ENCODE measurements at regions not wholly inside any gene's neighbourhood (a gene's known extent, or its start where the extent isn't known, plus 50 kb on each side); places are given as distances from the start of the nearest gene placed in this dataset.

- TF ChIP-seq POLR2A (IDR thresholded peaks at IDR 0.05; ENCODE audit: low read length) (no peak), GATA1 (IDR thresholded peaks at IDR 0.05; ENCODE audit: low read depth, low read length) (no peak)
- no peak for DNase-seq
Observed at GRCh38 chr11:88448131-88448670, 110.7 kb upstream of the CTSC start.

GRCh38 chr11:88447281-88447680 is 109.7 kb upstream of the CTSC start:
- DNase-seq, result no peak
- TF ChIP-seq POLR2A (IDR thresholded peaks at IDR 0.05; ENCODE audit: low read length), result no peak
- no peak for TF ChIP-seq GATA1 (IDR thresholded peaks at IDR 0.05; ENCODE audit: low read depth, low read length)

DNA sequence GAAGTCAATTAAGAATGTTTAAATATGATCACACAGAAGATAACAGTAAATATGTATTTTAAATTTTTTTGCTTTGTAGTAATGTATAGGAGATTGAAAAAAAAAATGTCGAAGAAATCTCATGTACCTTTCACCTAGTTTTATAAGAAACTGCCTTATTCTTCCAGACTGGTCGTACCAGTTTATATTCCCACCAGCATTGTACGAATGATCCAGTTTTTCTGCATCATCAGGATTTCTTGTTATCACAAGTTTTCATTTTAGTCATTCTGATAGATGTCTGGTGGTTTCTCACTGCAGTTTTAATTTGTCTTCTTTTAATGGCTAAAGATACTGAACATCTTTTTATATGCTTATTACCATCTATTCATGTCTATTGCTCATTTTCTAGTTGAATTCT is 101.8 kb upstream of the CTSC start:
- TF ChIP-seq POLR2A (IDR thresholded peaks at IDR 0.05; ENCODE audit: low read length), result no peak
- no peak for TF ChIP-seq GATA1 (IDR thresholded peaks at IDR 0.05; ENCODE audit: low read depth, low read length)
- no peak for DNase-seq

DNA sequence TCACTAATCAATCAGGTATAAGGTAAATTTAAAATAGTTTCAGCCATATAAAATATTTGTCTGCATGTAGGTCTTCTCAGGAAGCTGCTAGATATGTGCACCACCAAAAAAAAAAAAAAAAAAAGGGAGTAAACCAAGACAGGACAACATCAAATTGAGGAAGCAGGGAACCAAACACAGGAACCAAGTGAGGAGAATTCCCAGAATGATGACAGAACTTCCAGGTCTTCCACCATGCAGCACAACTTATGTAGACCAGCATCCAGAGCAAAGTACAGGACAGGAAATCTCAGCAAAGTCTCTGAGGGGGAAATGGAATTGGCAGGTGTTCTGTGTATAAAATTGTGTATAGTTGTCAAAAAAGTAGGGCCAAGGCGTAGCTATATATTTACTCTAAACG is 101.2 kb upstream of the CTSC start:
- TF ChIP-seq POLR2A (IDR thresholded peaks at IDR 0.05; ENCODE audit: low read length), result no peak
- no peak for TF ChIP-seq GATA1 (IDR thresholded peaks at IDR 0.05; ENCODE audit: low read depth, low read length)
- no peak for DNase-seq

GRCh38 chr11:88435415-88435814 is 97.9 kb upstream of the CTSC start:
- TF ChIP-seq GATA1 (IDR thresholded peaks at IDR 0.05; ENCODE audit: low read depth, low read length), result no peak
- no peak for TF ChIP-seq POLR2A (IDR thresholded peaks at IDR 0.05; ENCODE audit: low read length)
- DNase-seq, result no peak

DNA sequence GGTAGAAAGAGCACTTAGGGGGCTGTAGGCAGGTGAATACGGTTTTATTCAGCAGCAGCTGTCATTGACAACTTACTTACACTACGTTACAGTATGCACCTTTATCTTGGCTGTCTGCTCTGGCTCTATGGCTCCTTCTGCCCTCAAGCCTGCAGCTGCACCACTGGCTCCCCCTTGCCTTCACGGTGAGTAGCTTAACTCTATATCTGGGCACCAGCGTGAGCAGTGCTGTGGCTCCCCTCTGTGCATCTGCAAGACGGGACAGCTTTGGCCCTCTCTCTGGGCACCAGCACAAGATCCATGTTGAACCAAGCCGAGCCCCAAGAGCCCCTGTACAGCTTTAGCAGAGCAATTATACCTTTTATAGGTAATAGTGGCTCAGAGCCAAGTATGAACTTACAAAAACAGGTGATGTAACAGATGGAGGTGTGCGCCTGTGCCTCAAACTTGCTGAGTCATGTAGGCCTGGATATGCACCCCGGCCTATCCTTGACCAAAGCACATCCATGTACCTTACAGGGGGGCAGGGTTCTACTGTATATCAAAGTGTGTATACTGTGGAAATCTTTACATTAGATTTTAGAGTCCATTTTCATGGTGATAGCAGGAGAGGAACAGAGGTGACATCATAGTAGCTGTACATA is 96.9 kb upstream of the CTSC start:
- DNase-seq, result peak in 1 of 2 experiments; percentile 11
- TF ChIP-seq GATA1 (IDR thresholded peaks at IDR 0.05; ENCODE audit: low read depth, low read length), result no peak
- TF ChIP-seq POLR2A (IDR thresholded peaks at IDR 0.05; ENCODE audit: low read length), result no peak

DNA sequence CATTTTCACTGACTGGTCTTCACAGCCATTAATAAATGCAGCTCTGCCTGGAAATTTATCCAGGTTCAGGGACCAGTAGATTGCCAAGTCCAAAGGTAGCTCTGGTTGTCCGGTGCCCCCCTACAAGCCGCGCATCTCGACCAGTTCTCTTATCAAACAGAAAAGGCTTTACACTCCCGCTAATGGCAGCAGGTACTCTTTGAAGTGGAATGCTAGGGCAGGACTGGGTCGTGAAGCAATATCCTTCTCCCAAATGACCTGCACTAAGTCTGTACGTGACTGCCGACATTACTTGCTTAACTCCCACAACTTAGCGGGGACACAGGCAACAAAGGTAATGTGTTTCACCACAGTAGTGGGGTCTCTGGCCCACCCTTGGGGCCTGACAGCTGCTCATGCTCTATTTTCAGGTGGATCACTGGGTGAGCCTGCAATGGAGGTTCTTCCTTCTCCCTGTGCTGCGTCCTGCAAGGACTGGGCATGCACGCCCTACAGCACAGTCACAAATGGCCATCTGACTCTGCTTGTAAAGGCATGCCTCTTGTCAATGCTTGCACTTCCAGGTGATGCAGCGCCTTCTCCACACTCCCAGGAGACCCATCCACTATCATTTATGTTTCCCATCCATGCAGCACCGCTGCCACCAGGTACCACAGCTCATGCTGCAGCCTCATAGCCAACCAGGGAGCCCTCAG is 96.1 kb upstream of the CTSC start:
- no peak for DNase-seq
- TF ChIP-seq POLR2A (IDR thresholded peaks at IDR 0.05; ENCODE audit: low read length), result no peak
- TF ChIP-seq GATA1 (IDR thresholded peaks at IDR 0.05; ENCODE audit: low read depth, low read length), result no peak

DNA sequence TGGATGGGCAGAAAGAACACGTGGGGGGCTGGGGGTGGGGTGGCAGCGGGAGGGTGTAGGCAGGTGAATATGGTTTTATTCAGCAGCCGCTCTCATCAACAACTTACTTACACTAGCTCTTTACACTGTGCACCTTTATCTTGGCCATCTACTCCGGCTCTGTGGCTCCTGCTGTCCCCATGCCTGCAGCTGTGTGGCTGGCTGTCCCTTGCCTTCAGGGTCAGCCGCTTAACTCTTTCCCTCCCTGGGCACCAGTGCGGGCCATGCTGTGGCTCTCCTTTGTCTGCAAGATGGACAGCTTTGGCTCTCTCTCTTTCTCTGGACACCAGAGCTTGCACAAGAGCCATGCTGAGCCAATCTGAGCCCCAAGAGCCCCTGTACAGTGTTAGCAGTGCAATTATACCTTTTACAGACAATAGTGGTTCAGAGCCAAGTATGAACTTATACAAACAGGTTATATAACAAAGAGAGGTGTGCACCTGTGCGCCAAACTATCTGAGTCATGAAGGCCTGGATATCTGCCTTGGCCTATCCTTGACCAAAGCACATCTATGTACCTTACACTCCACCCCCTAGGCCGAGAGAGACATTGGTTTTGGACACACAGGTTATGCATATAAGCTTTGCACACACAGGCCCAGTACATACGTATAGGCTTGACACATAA is 94.3 kb upstream of the CTSC start:
- TF ChIP-seq POLR2A (IDR thresholded peaks at IDR 0.05; ENCODE audit: low read length), result no peak
- TF ChIP-seq GATA1 (IDR thresholded peaks at IDR 0.05; ENCODE audit: low read depth, low read length), result no peak
- no peak for DNase-seq

- TF ChIP-seq GATA1 (IDR thresholded peaks at IDR 0.05; ENCODE audit: low read depth, low read length) (no peak), POLR2A (IDR thresholded peaks at IDR 0.05; ENCODE audit: low read length) (no peak)
- no peak for DNase-seq
Observed at GRCh38 chr11:88428959-88429358, 91.4 kb upstream of the CTSC start.

GRCh38 chr11:88427719-88428118 is 90.2 kb upstream of the CTSC start:
- TF ChIP-seq POLR2A (IDR thresholded peaks at IDR 0.05; ENCODE audit: low read length), result no peak
- TF ChIP-seq GATA1 (IDR thresholded peaks at IDR 0.05; ENCODE audit: low read depth, low read length), result no peak
- no peak for DNase-seq

DNA sequence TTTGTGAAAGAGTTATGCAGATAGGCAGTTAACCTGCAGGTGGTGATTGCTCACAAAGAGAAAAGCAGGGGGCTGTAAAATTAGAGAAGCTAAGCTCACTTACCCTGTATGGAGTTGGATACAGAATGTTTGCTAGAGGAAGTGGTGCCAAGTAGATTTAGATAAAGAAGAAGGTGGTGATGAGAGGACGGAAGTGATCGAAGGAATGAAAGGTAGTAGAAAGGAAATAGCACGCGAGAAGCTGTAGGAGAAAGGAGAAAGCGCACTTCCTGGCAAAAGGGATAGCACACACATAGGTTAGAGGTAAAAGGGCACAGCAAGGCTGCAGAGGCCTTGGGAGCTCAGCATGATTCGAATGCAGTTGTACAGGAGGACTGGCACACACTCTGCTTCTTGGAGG is 87.3 kb upstream of the CTSC start:
- TF ChIP-seq GATA1 (IDR thresholded peaks at IDR 0.05; ENCODE audit: low read depth, low read length) (no peak), POLR2A (IDR thresholded peaks at IDR 0.05; ENCODE audit: low read length) (no peak)

GRCh38 chr11:88421530-88421929 is 84.0 kb upstream of the CTSC start:
- no peak for DNase-seq
- no peak for TF ChIP-seq GATA1 (IDR thresholded peaks at IDR 0.05; ENCODE audit: low read depth, low read length)
- no peak for TF ChIP-seq POLR2A (IDR thresholded peaks at IDR 0.05; ENCODE audit: low read length)

More for the DNA sequence above, 87.3 kb upstream of the CTSC start:
- no peak for DNase-seq

- no peak for DNase-seq
- TF ChIP-seq GATA1 (IDR thresholded peaks at IDR 0.05; ENCODE audit: low read depth, low read length), result no peak
- no peak for TF ChIP-seq POLR2A (IDR thresholded peaks at IDR 0.05; ENCODE audit: low read length)
Observed at GRCh38 chr11:88420165-88420791, 82.7 kb upstream of the CTSC start.

- DNase-seq, result no peak
- TF ChIP-seq POLR2A (IDR thresholded peaks at IDR 0.05; ENCODE audit: low read length) (no peak), GATA1 (IDR thresholded peaks at IDR 0.05; ENCODE audit: low read depth, low read length) (no peak)
Observed at GRCh38 chr11:88418508-88418907, 81.0 kb upstream of the CTSC start.

Measured in erythroblast (primary cell).